HCT116 (cell line): ENCODE measurements at regions not wholly inside any gene's neighbourhood (a gene's known extent, or its start where the extent isn't known, plus 50 kb on each side); places are given as distances from the start of the nearest gene placed in this dataset.

Experiments used
- ATF3 ChIP-seq: IDR thresholded peaks from 2 replicates; pipeline ENCODE4 v1.6.1; 2012
- CEBPB ChIP-seq: IDR thresholded peaks from 2 replicates; pipeline ENCODE4 v1.6.1; 2012; ENCODE audit warnings: low read depth
- CTCF ChIP-seq, 3 experiments: fragments of 200-600 bp in 1 of 3; sonication (generic) in 1 of 3; IDR thresholded peaks in 2 of 3; conservative IDR thresholded peaks in 1 of 3; 2 replicates each; pipeline ENCODE4 v1.5.1; 2012 to 2017; ENCODE audit warnings: low read depth in 2 of 3, low read length in 2 of 3, antibody characterized with exemption in 1 of 3, borderline replicate concordance in 1 of 3, control low read depth in 1 of 3, mild to moderate bottlenecking in 1 of 3, mixed read lengths in 1 of 3, mixed run types in 1 of 3, moderate library complexity in 1 of 3; ENCODE audit not compliant: insufficient read depth in 1 of 3
- EZH2 ChIP-seq: fragments of 200-600 bp; sonication (generic); IDR thresholded peaks from 2 replicates; pipeline ENCODE4 v1.6.1; 2017; ENCODE audit warnings: antibody characterized with exemption, mixed run types
- JUND ChIP-seq: IDR thresholded peaks from 2 replicates; pipeline ENCODE4 v1.6.1; 2012
- POLR2A ChIP-seq: IDR thresholded peaks from 2 replicates; pipeline ENCODE4 v1.7.0; 2011; ENCODE audit warnings: borderline replicate concordance; ENCODE audit not compliant: insufficient read depth, insufficient read length; ENCODE audit errors: extremely low read depth
- POLR2AphosphoS5 ChIP-seq: IDR thresholded peaks from 2 replicates; pipeline ENCODE4 v1.6.1; 2011; ENCODE audit warnings: mild to moderate bottlenecking, low read depth, low read length, moderate library complexity
- SIN3A ChIP-seq: IDR thresholded peaks from 2 replicates; pipeline ENCODE4 v1.6.1; 2012; ENCODE audit warnings: low read depth
- SRF ChIP-seq: IDR thresholded peaks from 2 replicates; pipeline ENCODE4 v1.6.1; 2012; ENCODE audit warnings: low read depth
- YY1 ChIP-seq: IDR thresholded peaks from 2 replicates; pipeline ENCODE4 v1.6.1; 2011; ENCODE audit warnings: low read length, low read depth, moderate library complexity, mild to moderate bottlenecking; ENCODE audit not compliant: insufficient replicate concordance; ENCODE audit errors: extremely low read depth
- ZBTB33 ChIP-seq: IDR thresholded peaks from 2 replicates; pipeline ENCODE4 v1.6.1; 2011; ENCODE audit warnings: mild to moderate bottlenecking, low read length, moderate library complexity; ENCODE audit not compliant: insufficient replicate concordance; ENCODE audit errors: extremely low read depth
- ZNF274 ChIP-seq: fragments of 200-500 bp; sonication (Bioruptor generic); IDR thresholded peaks from 2 replicates; pipeline ENCODE4 v1.6.1; 2014; ENCODE audit warnings: mild to moderate bottlenecking, low read depth, low read length, inconsistent platforms
- TF ChIP-seq, protein P1 (sequence below): IDR thresholded peaks from 2 replicates; pipeline ENCODE4 v1.6.1; 2012; ENCODE audit warnings: low read depth

GRCh38 chr6:3948866-3949265, 99.7 kb downstream of the FAM50B start:
- TF ChIP-seq CTCF (IDR thresholded peaks at IDR 0.05 in 2 of 3, conservative IDR thresholded peaks at IDR 0.05 in 1 of 3; ENCODE audit: borderline replicate concordance in 1 of 3, insufficient read depth in 1 of 3, low read depth in 2 of 3, low read length in 2 of 3) (no peak), JUND (no peak), SRF (no peak), ATF3 (no peak), EZH2 (no peak), YY1 (no peak), SIN3A (no peak), CEBPB (no peak), POLR2AphosphoS5 (no peak), ZBTB33 (no peak), ZNF274 (no peak), POLR2A (no peak)
- TF ChIP-seq, protein P1, sequence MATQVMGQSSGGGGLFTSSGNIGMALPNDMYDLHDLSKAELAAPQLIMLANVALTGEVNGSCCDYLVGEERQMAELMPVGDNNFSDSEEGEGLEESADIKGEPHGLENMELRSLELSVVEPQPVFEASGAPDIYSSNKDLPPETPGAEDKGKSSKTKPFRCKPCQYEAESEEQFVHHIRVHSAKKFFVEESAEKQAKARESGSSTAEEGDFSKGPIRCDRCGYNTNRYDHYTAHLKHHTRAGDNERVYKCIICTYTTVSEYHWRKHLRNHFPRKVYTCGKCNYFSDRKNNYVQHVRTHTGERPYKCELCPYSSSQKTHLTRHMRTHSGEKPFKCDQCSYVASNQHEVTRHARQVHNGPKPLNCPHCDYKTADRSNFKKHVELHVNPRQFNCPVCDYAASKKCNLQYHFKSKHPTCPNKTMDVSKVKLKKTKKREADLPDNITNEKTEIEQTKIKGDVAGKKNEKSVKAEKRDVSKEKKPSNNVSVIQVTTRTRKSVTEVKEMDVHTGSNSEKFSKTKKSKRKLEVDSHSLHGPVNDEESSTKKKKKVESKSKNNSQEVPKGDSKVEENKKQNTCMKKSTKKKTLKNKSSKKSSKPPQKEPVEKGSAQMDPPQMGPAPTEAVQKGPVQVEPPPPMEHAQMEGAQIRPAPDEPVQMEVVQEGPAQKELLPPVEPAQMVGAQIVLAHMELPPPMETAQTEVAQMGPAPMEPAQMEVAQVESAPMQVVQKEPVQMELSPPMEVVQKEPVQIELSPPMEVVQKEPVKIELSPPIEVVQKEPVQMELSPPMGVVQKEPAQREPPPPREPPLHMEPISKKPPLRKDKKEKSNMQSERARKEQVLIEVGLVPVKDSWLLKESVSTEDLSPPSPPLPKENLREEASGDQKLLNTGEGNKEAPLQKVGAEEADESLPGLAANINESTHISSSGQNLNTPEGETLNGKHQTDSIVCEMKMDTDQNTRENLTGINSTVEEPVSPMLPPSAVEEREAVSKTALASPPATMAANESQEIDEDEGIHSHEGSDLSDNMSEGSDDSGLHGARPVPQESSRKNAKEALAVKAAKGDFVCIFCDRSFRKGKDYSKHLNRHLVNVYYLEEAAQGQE, result no peak
